ENCODE measurements at regions not wholly inside any gene's neighbourhood (a gene's known extent, or its start where the extent isn't known, plus 50 kb on each side); places are given as distances from the start of the nearest gene placed in this dataset.

DNA sequence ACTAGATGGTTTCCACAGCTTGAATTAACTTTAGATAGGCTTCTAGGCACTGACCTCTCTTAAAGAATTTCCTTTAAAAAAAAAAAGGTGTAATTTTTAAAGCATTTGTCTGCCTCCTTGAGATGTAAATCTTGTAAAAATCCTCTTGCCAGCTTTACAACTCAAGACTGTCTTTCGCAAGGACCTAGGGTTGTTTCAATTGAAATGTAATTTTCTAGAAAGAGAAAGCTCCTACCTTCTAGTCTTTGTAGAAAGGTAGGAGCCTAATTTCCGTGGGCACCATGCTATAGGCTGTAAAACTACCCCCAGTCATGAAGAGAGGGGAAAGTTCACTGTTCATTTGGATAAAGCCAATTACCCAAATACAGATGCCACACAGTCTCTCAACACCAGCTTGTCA lies 228.8 kb upstream of the TMEM229A start:
- Histone ChIP-seq H3K4me1 (replicated peaks in 1 of 4; ENCODE audit: control insufficient read depth in 3 of 4, insufficient read depth in 4 of 4, low read length in 3 of 4) (peaks cover 3 to 10% (median 8%) of the 10 kb centered on the region in 4 experiments; a peak in 5 of 7 replicates), H4K20me1 (replicated peaks in 1 of 2; ENCODE audit: control insufficient read depth in 1 of 2, insufficient read depth in 2 of 2, low read length in 2 of 2) (no peaks in the 10 kb centered on the region), H3K4me3 (ENCODE audit: extremely low read depth in 1 of 4, insufficient read depth in 2 of 4, low read depth in 3 of 4, low read length in 4 of 4) (no peak overlapping the region), H2AK5ac (ENCODE audit: low read depth, low read length) (no peak overlapping the region), H3K27me3 (replicated peaks in 1 of 4; ENCODE audit: control insufficient read depth in 3 of 4, extremely low read depth in 1 of 4, insufficient read depth in 3 of 4, low read length in 3 of 4) (peaks cover 0 to 1% (median 0%) of the 10 kb centered on the region in 4 experiments; a peak in 4 of 7 replicates), H3K79me1 (ENCODE audit: low read depth, low read length) (no peaks in the 10 kb centered on the region), H4K91ac (replicated peaks; ENCODE audit: insufficient read length, low read length) (no peak overlapping the region), H2AFZ (ENCODE audit: low read length) (no peak overlapping the region), H2BK12ac (ENCODE audit: low read depth, low read length) (no peak overlapping the region), H3K56ac (replicated peaks; ENCODE audit: insufficient read length, low read depth, low read length) (no peak overlapping the region), H3K14ac (ENCODE audit: insufficient read length) (no peak overlapping the region), H3K4me2 (ENCODE audit: insufficient read depth in 1 of 2, low read depth in 2 of 2, low read length in 2 of 2) (peak overlapping the region in 1 of 2 experiments; percentile 25; a peak in 1 of 4 replicates), H3K4ac (replicated peaks; ENCODE audit: insufficient read length, low read depth, low read length) (no peak overlapping the region), H3K9me3 (ENCODE audit: insufficient read depth in 2 of 2, low read depth in 1 of 2, low read length in 1 of 2) (no peaks in the 10 kb centered on the region), H4K5ac (ENCODE audit: insufficient read length, low read depth, low read length) (no peak overlapping the region), H2BK5ac (ENCODE audit: low read depth, low read length) (no peak overlapping the region), H2BK20ac (ENCODE audit: low read length) (no peak overlapping the region), H2BK15ac (ENCODE audit: low read length) (no peak overlapping the region), H3K23ac (ENCODE audit: insufficient read length) (no peak overlapping the region), H2BK120ac (replicated peaks; ENCODE audit: low read depth, low read length) (no peak overlapping the region), H3K79me2 (ENCODE audit: control insufficient read depth in 1 of 2, insufficient read depth in 2 of 2, low read length in 2 of 2) (no peaks in the 10 kb centered on the region), H3K9ac (replicated peaks in 1 of 4; ENCODE audit: extremely low read depth in 1 of 4, low read depth in 3 of 4, low read length in 3 of 4) (no peak overlapping the region), H4K8ac (ENCODE audit: extremely low read depth, insufficient read depth, low read length) (no peak overlapping the region), H3K18ac (ENCODE audit: extremely low read depth, low read length) (no peak overlapping the region), H3K23me2 (ENCODE audit: low read depth, low read length) (no peaks in the 10 kb centered on the region), H3K27ac (ENCODE audit: low read depth, low read length) (no peak overlapping the region), H3K36me3 (ENCODE audit: control insufficient read depth in 2 of 4, insufficient read depth in 4 of 4, low read length in 3 of 4) (no peaks in the 10 kb centered on the region)
- POLR2A ChIA-PET (ENCODE audit: partially characterized antibody): no interaction called here
- CTCF ChIA-PET (ENCODE audit: partially characterized antibody): interaction anchor here (0.6 to 4.9 kb wide), 4 partner anchors 8 to 536 kb away, joined by 3 to 35 read pairs (median 4); no protein-coding TSS in a partner anchor
- 11% methylated on average over 2 of the region's 2 CpGs; no CpG with 5 or more reads in 1 of the 2 experiments for WGBS, 2 experiments (ENCODE audit: extremely low coverage in 1 of 2, insufficient coverage in 1 of 2, insufficient read length in 1 of 2, insufficient replicate concordance in 2 of 2, low coverage in 1 of 2, low lambda C conversion rate in 2 of 2, missing lambda C conversion rate in 1 of 2)
- DNase-seq (ENCODE audit: low read depth in 1 of 2, low spot score in 2 of 2): no peak
- TF ChIP-seq GABPA (IDR thresholded peaks at IDR 0.05; ENCODE audit: borderline replicate concordance, insufficient read depth, low read length) (no peak), CEBPB (IDR thresholded peaks at IDR 0.05; ENCODE audit: low read depth, low read length) (peak; percentile 62; the same call in 1 of the 2 replicates), SP4 (IDR thresholded peaks at IDR 0.05; ENCODE audit: low read length) (no peak), CHD1 (IDR thresholded peaks at IDR 0.05; ENCODE audit: low read depth, low read length) (no peak), ASH2L (IDR thresholded peaks at IDR 0.05; ENCODE audit: low read length) (no peak), TEAD4 (IDR thresholded peaks at IDR 0.05; ENCODE audit: low read depth, low read length) (no peak)
- no peak for FAIRE-seq
